ENCODE measurements at regions not wholly inside any gene's neighbourhood (a gene's known extent, or its start where the extent isn't known, plus 50 kb on each side); places are given as distances from the start of the nearest gene placed in this dataset.

- no peak for DNase-seq (ENCODE audit: low read depth in 1 of 2, low spot score in 2 of 2)
- Histone ChIP-seq H2AFZ (ENCODE audit: low read length) (no peak overlapping the region), H3K14ac (ENCODE audit: insufficient read length) (no peak overlapping the region), H3K4me2 (ENCODE audit: insufficient read depth in 1 of 2, low read depth in 2 of 2, low read length in 2 of 2) (no peak overlapping the region), H3K79me1 (ENCODE audit: low read depth, low read length) (no peaks in the 10 kb centered on the region), H2BK12ac (ENCODE audit: low read depth, low read length) (no peak overlapping the region), H4K91ac (replicated peaks; ENCODE audit: insufficient read length, low read length) (no peak overlapping the region), H3K27me3 (replicated peaks in 1 of 4; ENCODE audit: control insufficient read depth in 3 of 4, extremely low read depth in 1 of 4, insufficient read depth in 3 of 4, low read length in 3 of 4) (no peaks in the 10 kb centered on the region), H3K4ac (replicated peaks; ENCODE audit: insufficient read length, low read depth, low read length) (no peak overlapping the region), H3K36me3 (ENCODE audit: control insufficient read depth in 2 of 4, insufficient read depth in 4 of 4, low read length in 3 of 4) (no peaks in the 10 kb centered on the region), H2BK120ac (replicated peaks; ENCODE audit: low read depth, low read length) (no peak overlapping the region), H3K4me1 (replicated peaks in 1 of 4; ENCODE audit: control insufficient read depth in 3 of 4, insufficient read depth in 4 of 4, low read length in 3 of 4) (peaks cover 1 to 13% (median 9%) of the 10 kb centered on the region in 4 experiments; a peak in 5 of 7 replicates), H4K20me1 (replicated peaks in 1 of 2; ENCODE audit: control insufficient read depth in 1 of 2, insufficient read depth in 2 of 2, low read length in 2 of 2) (no peaks in the 10 kb centered on the region), H3K9ac (replicated peaks in 1 of 4; ENCODE audit: extremely low read depth in 1 of 4, low read depth in 3 of 4, low read length in 3 of 4) (no peak overlapping the region), H4K5ac (ENCODE audit: insufficient read length, low read depth, low read length) (no peak overlapping the region), H3K23me2 (ENCODE audit: low read depth, low read length) (no peaks in the 10 kb centered on the region), H3K18ac (ENCODE audit: extremely low read depth, low read length) (no peak overlapping the region), H4K8ac (ENCODE audit: extremely low read depth, insufficient read depth, low read length) (no peak overlapping the region), H3K23ac (ENCODE audit: insufficient read length) (no peak overlapping the region), H2BK5ac (ENCODE audit: low read depth, low read length) (no peak overlapping the region), H3K9me3 (ENCODE audit: insufficient read depth in 2 of 2, low read depth in 1 of 2, low read length in 1 of 2) (no peaks in the 10 kb centered on the region), H3K79me2 (ENCODE audit: control insufficient read depth in 1 of 2, insufficient read depth in 2 of 2, low read length in 2 of 2) (no peaks in the 10 kb centered on the region), H2BK20ac (ENCODE audit: low read length) (no peak overlapping the region), H3K56ac (replicated peaks; ENCODE audit: insufficient read length, low read depth, low read length) (no peak overlapping the region), H3K4me3 (ENCODE audit: extremely low read depth in 1 of 4, insufficient read depth in 2 of 4, low read depth in 3 of 4, low read length in 4 of 4) (no peak overlapping the region), H2BK15ac (ENCODE audit: low read length) (no peak overlapping the region), H2AK5ac (ENCODE audit: low read depth, low read length) (no peak overlapping the region), H3K27ac (ENCODE audit: low read depth, low read length) (no peak overlapping the region)
- no peak for TF ChIP-seq POLR2AphosphoS5 (IDR thresholded peaks at IDR 0.05; ENCODE audit: low read depth, low read length)
- TF ChIP-seq PHF8 (conservative IDR thresholded peaks at IDR 0.05; ENCODE audit: low read depth, low read length): no peak
- TF ChIP-seq MAFK (IDR thresholded peaks at IDR 0.05; ENCODE audit: low read depth, low read length): no peak
- TF ChIP-seq SP2 (IDR thresholded peaks at IDR 0.05; ENCODE audit: low read length): no peak
- no peak for TF ChIP-seq ZNF274 (IDR thresholded peaks at IDR 0.05; ENCODE audit: borderline replicate concordance, extremely low read depth, low read length)
- no peak for TF ChIP-seq RNF2 (IDR thresholded peaks at IDR 0.05; ENCODE audit: borderline replicate concordance, low read depth, low read length, missing control alignments, poor library complexity, severe bottlenecking)
- no peak for TF ChIP-seq SP1 (IDR thresholded peaks at IDR 0.05; ENCODE audit: low read depth, low read length)
- WGBS, 2 experiments (ENCODE audit: extremely low coverage in 1 of 2, insufficient coverage in 1 of 2, insufficient read length in 1 of 2, insufficient replicate concordance in 2 of 2, low coverage in 1 of 2, low lambda C conversion rate in 2 of 2, missing lambda C conversion rate in 1 of 2): 91% methylated on average over 8 of the region's 8 CpGs; no CpG with 5 or more reads in 1 of the 2 experiments
- ChIA-PET CTCF (ENCODE audit: partially characterized antibody) (interaction anchor here (1.1 to 1.2 kb wide), 3 partner anchors 23 to 233 kb away, joined by 3 read pairs; no protein-coding TSS in a partner anchor), POLR2A (ENCODE audit: partially characterized antibody) (no interaction called here)
- no peak for FAIRE-seq
These were observed 124.6 kb upstream of the BOD1 start for GRCh38 chr5:173741087-173741486.
